Lung (tissue), 11 donors: ENCODE measurements at regions not wholly inside any gene's neighbourhood (a gene's known extent, or its start where the extent isn't known, plus 50 kb on each side); places are given as distances from the start of the nearest gene placed in this dataset.
"Not testable (repeated sequence)": the region's sequence is repeated elsewhere in the genome, so short reads cannot be mapped to it uniquely, and the experiment has no call there.

Experiments
- ATAC-seq: fragments of 200-7000 bp; cut with Tn5 transposase; one replicate; pipeline ENCODE4 v1.9.1; 2020; ENCODE audit warnings: moderate number of reproducible peaks; ENCODE audit not compliant: insufficient read depth, low FRiP score
- DNase-seq, 3 donors: peaks; one replicate each; pipeline ENCODE4 v3.0.0-alpha.2; 2013 to 2017
- H3K27ac ChIP-seq, 2 donors: one replicate each; pipeline ENCODE4 v1.5.1; 2013; ENCODE audit warnings: mild to moderate bottlenecking in 2 of 2, moderate library complexity in 2 of 2, control low read depth in 1 of 2, inconsistent platforms in 1 of 2, low read depth in 1 of 2, low read length in 1 of 2
- H3K27me3 ChIP-seq, 3 donors: one replicate each; pipeline ENCODE4 v1.5.1; 2013; ENCODE audit warnings: low read length in 2 of 3; ENCODE audit not compliant: control insufficient read depth in 3 of 3, insufficient read depth in 3 of 3
- H3K36me3 ChIP-seq, 4 donors: one replicate each; pipeline ENCODE4 v1.5.1; 2013; ENCODE audit warnings: low read length in 4 of 4, mild to moderate bottlenecking in 1 of 4, moderate library complexity in 1 of 4; ENCODE audit not compliant: control insufficient read depth in 4 of 4, insufficient read depth in 4 of 4
- H3K4me1 ChIP-seq, 5 donors: one replicate each; pipeline ENCODE4 v1.5.1; 2013; ENCODE audit warnings: low read length in 5 of 5, mild to moderate bottlenecking in 2 of 5, moderate library complexity in 1 of 5; ENCODE audit not compliant: control insufficient read depth in 5 of 5, insufficient read depth in 5 of 5
- H3K4me3 ChIP-seq: one replicate; pipeline ENCODE4 v1.5.1; 2013; ENCODE audit warnings: mild to moderate bottlenecking, control low read depth, moderate library complexity
- H3K9ac ChIP-seq, 2 donors: one replicate each; pipeline ENCODE4 v1.5.1; 2013; ENCODE audit warnings: low read length in 2 of 2, control low read depth in 1 of 2; ENCODE audit not compliant: insufficient read depth in 1 of 2
- H3K9me3 ChIP-seq, 4 donors: one replicate each; pipeline ENCODE4 v1.5.1; 2013; ENCODE audit warnings: low read length in 3 of 4, mild to moderate bottlenecking in 1 of 4, moderate library complexity in 1 of 4; ENCODE audit not compliant: control insufficient read depth in 4 of 4, insufficient read depth in 3 of 4
- CTCF ChIP-seq: IDR thresholded peaks from 2 replicates; pipeline ENCODE4 v1.5.1; 2012; ENCODE audit warnings: mild to moderate bottlenecking; ENCODE audit errors: control extremely low read depth, extremely low read depth
- WGBS, 2 donors: extraction: QIAGEN DNeasy Blood & Tissue Kit; methylation state at CpG; one replicate each; pipeline ENCODE4 v1.1.7; 2013; 5-methylcytosine and 5-hydroxymethylcytosine counted together
- donor health status: control.
- donor health status: control.
- donor health status: Bipolar disorder and iron deficiency.
- donor health status: healthy.
- donor health status: DM: yes; HTN: yes; CAD: no.

GRCh38 chr6:85864453-85865401 is 222.0 kb upstream of the SYNCRIP start:
- Histone ChIP-seq H3K4me1 (peaks cover 0 to 47% (median 11%) of the 10 kb centered on the region in 5 donors), H3K9me3 (no peaks in the 10 kb centered on the region), H3K27ac (no peak overlapping the region), H3K4me3 (no peak overlapping the region), H3K36me3 (no peaks in the 10 kb centered on the region), H3K9ac (no peak overlapping the region), H3K27me3 (no peaks in the 10 kb centered on the region)
- ATAC-seq (no peak), DNase-seq (peak; percentile 31 to 71 (median 59))
- TF ChIP-seq CTCF: no peak
- 42 to 45% methylated on average over 7 of the region's 7 CpGs for WGBS, 2 donors

- Histone ChIP-seq H3K36me3 (no peaks in the 10 kb centered on the region), H3K4me3 (no peak overlapping the region), H3K27me3 (no peaks in the 10 kb centered on the region), H3K9ac (no peak overlapping the region), H3K9me3 (no peaks in the 10 kb centered on the region), H3K4me1 (no peaks in the 10 kb centered on the region), H3K27ac (no peak overlapping the region)
- TF ChIP-seq CTCF: no peak
- ATAC-seq (no peak), DNase-seq (no peak)
- 62 to 79% methylated on average over 2 of the region's 2 CpGs for WGBS, 2 donors
These were observed 213.5 kb upstream of the SYNCRIP start for GRCh38 chr6:85856235-85856634.

GRCh38 chr6:85838351-85839119 is 195.8 kb upstream of the SYNCRIP start:
- DNase-seq, H3K9me3 ChIP-seq, ATAC-seq, H3K4me3 ChIP-seq, H3K27me3 ChIP-seq, H3K9ac ChIP-seq, H3K4me1 ChIP-seq, H3K27ac ChIP-seq, H3K36me3 ChIP-seq: not testable (repeated sequence)
- WGBS, 2 donors: 94 to 96% methylated on average over 25 to 34 of the region's 37 CpGs

- H3K27me3 ChIP-seq: no peaks in the 10 kb centered on the region
- no peak for TF ChIP-seq CTCF
- peaks cover 0 to 25% (median 16%) of the 10 kb centered on the region in 4 donors for H3K9me3 ChIP-seq
- H3K9ac ChIP-seq: no peak overlapping the region
- no peak overlapping the region for H3K4me3 ChIP-seq
- no peaks in the 10 kb centered on the region for H3K4me1 ChIP-seq
- H3K27ac ChIP-seq: no peak overlapping the region
- H3K36me3 ChIP-seq: no peaks in the 10 kb centered on the region
- no peak for DNase-seq
- no peak for ATAC-seq
These were observed 186.3 kb upstream of the SYNCRIP start for GRCh38 chr6:85828973-85829372.
